ENCODE measurements at regions not wholly inside any gene's neighbourhood (a gene's known extent, or its start where the extent isn't known, plus 50 kb on each side); places are given as distances from the start of the nearest gene placed in this dataset.

- peak in 1 of 2 experiments; percentile 7 for DNase-seq
These were observed 131.9 kb downstream of the GLI2 start for GRCh38 chr2:120867290-120868241.

GRCh38 chr2:120868366-120868765 lies 132.7 kb downstream of the GLI2 start:
- DNase-seq, result no peak

GRCh38 chr2:120869036-120869729 lies 133.5 kb downstream of the GLI2 start:
- DNase-seq, result no peak

GRCh38 chr2:120869730-120870466 lies 134.2 kb downstream of the GLI2 start:
- DNase-seq, result no peak

- no peak for DNase-seq
These were observed 134.8 kb downstream of the GLI2 start for GRCh38 chr2:120870467-120870788.

- no peak for DNase-seq
These were observed 135.5 kb downstream of the GLI2 start for GRCh38 chr2:120871016-120871635.

- DNase-seq, result no peak
These were observed 136.4 kb downstream of the GLI2 start for GRCh38 chr2:120871881-120872620.

- DNase-seq, result no peak
These were observed 138.6 kb downstream of the GLI2 start for GRCh38 chr2:120873958-120874887.

- no peak for DNase-seq
These were observed 139.2 kb downstream of the GLI2 start for GRCh38 chr2:120874888-120875275.

- DNase-seq, result peak in 1 of 2 experiments; percentile 30
These were observed 139.8 kb downstream of the GLI2 start for GRCh38 chr2:120875431-120875830.

GRCh38 chr2:120876526-120877280 lies 141.0 kb downstream of the GLI2 start:
- no peak for DNase-seq

GRCh38 chr2:120877409-120877808 lies 141.7 kb downstream of the GLI2 start:
- DNase-seq, result no peak

GRCh38 chr2:120878970-120879369 lies 143.3 kb downstream of the GLI2 start:
- DNase-seq, result no peak

- DNase-seq, result no peak
These were observed 144.0 kb downstream of the GLI2 start for GRCh38 chr2:120879431-120880295.

GRCh38 chr2:120880381-120880780 lies 144.7 kb downstream of the GLI2 start:
- DNase-seq, result no peak

- DNase-seq, result no peak
These were observed 146.5 kb downstream of the GLI2 start for GRCh38 chr2:120881981-120882788.

GRCh38 chr2:120883607-120884440 lies 148.2 kb downstream of the GLI2 start:
- no peak for DNase-seq

Measured in NCI-H526 (cell line).